Cardiac muscle cell (in vitro differentiated cells and primary cell): ENCODE measurements at regions not wholly inside any gene's neighbourhood (a gene's known extent, or its start where the extent isn't known, plus 50 kb on each side); places are given as distances from the start of the nearest gene placed in this dataset.
"Not testable (repeated sequence)": the region's sequence is repeated elsewhere in the genome, so short reads cannot be mapped to it uniquely, and the experiment has no call there.

Source experiments
- DNase-seq, 2 donors: peaks; one replicate each; pipeline versions ENCODE4 v3.0.0 to v3.0.0-alpha.2; 2010 to 2017; ENCODE audit warnings: low read depth in 1 of 2, low spot score in 1 of 2
- H3K27ac ChIP-seq: fragments of 200-600 bp; sonication (generic); 2 replicates; pipeline ENCODE4 v1.5.1; 2016
- H3K27me3 ChIP-seq: fragments of 200-600 bp; sonication (generic); 2 replicates; pipeline ENCODE4 v1.6.0; 2016; ENCODE audit warnings: control low read depth
- H3K36me3 ChIP-seq: fragments of 200-600 bp; sonication (generic); 2 replicates; pipeline ENCODE4 v1.5.1; 2016; ENCODE audit warnings: control low read depth
- H3K4me1 ChIP-seq: fragments of 200-600 bp; sonication (generic); 2 replicates; pipeline ENCODE4 v1.8.1; 2017; ENCODE audit warnings: low read depth, mild to moderate bottlenecking, mixed run types
- H3K4me3 ChIP-seq: fragments of 200-600 bp; sonication (generic); 2 replicates; pipeline ENCODE4 v1.5.1; 2016; ENCODE audit warnings: mild to moderate bottlenecking
- H3K9me3 ChIP-seq: fragments of 200-600 bp; sonication (generic); 2 replicates; pipeline ENCODE4 v1.5.1; 2017; ENCODE audit warnings: low read depth, mild to moderate bottlenecking, control low read depth
- TF ChIP-seq, protein P1 (sequence below): IDR thresholded peaks from 2 replicates; pipeline ENCODE4 v1.5.1; 2012; ENCODE audit warnings: low read depth, mild to moderate bottlenecking, low read length

DNA sequence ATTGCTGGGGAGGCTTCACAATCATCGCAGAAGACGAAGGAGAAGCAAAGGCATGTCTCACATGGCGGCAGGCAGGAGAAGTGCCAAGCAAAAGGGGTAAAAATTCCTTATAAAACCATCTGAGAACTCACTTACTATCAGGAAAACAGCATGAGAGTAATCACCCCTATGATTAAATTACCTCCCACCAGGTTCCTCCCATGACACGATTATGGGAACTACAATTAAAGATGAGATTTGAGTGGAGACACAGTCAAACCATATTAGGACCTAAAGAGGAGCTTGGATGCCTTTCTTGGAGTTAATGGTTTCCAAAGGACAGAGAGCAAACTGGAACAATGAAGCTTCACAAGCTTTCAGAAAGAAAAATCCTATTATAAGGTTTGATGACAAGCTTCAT, 168.4 kb upstream of the SMARCAD1 start:
- no peak for DNase-seq
- H3K4me1 ChIP-seq: peaks cover 7% of the 10 kb centered on the region
- H3K4me3 ChIP-seq: no peak overlapping the region
- H3K36me3 ChIP-seq: no peaks in the 10 kb centered on the region
- no peaks in the 10 kb centered on the region for H3K9me3 ChIP-seq
- H3K27ac ChIP-seq: no peak overlapping the region
- H3K27me3 ChIP-seq: no peaks in the 10 kb centered on the region
- TF ChIP-seq, protein P1, sequence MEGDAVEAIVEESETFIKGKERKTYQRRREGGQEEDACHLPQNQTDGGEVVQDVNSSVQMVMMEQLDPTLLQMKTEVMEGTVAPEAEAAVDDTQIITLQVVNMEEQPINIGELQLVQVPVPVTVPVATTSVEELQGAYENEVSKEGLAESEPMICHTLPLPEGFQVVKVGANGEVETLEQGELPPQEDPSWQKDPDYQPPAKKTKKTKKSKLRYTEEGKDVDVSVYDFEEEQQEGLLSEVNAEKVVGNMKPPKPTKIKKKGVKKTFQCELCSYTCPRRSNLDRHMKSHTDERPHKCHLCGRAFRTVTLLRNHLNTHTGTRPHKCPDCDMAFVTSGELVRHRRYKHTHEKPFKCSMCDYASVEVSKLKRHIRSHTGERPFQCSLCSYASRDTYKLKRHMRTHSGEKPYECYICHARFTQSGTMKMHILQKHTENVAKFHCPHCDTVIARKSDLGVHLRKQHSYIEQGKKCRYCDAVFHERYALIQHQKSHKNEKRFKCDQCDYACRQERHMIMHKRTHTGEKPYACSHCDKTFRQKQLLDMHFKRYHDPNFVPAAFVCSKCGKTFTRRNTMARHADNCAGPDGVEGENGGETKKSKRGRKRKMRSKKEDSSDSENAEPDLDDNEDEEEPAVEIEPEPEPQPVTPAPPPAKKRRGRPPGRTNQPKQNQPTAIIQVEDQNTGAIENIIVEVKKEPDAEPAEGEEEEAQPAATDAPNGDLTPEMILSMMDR: no peak

DNA sequence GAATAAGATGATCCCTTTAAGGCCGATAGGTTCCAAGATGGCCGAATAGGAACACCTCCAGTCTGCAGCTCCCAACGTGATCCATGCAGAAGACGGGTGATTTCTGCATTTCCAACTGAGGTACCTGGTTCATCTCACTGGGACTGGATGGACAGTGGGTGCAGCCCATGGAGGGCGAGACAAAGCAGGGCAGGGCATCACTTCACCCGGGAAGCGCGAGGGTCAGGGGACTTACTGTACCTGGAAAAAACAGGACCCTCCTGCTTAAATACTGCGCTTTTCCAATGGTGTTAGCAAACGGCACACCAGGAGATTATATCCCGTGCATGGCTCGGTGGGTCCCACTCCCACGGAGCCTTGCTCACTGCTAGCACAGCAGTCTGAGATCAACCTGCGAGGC, 163.2 kb upstream of the SMARCAD1 start:
- H3K27ac ChIP-seq, H3K4me1 ChIP-seq, DNase-seq, H3K4me3 ChIP-seq, H3K36me3 ChIP-seq, H3K9me3 ChIP-seq, H3K27me3 ChIP-seq: not testable (repeated sequence)

DNA sequence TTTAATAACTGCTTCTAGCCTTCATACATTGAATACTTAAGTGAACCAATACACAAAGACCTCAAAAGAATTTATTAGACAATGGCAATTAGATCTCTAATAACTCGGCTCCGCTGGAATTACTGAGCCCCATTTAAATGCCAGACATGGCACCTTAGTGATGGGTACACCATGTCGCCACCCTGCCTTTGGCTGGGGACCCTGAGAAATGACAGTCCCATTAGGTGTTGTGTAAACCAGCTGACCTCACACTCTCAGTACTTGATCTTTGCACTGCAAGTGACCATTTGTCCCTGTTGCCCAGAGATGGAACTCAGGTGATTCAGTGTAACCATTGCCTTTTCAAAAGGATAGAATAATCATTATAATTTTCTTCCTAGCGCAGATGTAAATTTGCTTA, 144.6 kb upstream of the SMARCAD1 start:
- H3K36me3 ChIP-seq: no peaks in the 10 kb centered on the region
- H3K4me1 ChIP-seq: peaks cover 16% of the 10 kb centered on the region
- TF ChIP-seq, protein P1: no peak
- H3K27me3 ChIP-seq: no peaks in the 10 kb centered on the region
- DNase-seq: no peak
- H3K27ac ChIP-seq: no peak overlapping the region
- H3K4me3 ChIP-seq: no peak overlapping the region
- no peaks in the 10 kb centered on the region for H3K9me3 ChIP-seq

DNA sequence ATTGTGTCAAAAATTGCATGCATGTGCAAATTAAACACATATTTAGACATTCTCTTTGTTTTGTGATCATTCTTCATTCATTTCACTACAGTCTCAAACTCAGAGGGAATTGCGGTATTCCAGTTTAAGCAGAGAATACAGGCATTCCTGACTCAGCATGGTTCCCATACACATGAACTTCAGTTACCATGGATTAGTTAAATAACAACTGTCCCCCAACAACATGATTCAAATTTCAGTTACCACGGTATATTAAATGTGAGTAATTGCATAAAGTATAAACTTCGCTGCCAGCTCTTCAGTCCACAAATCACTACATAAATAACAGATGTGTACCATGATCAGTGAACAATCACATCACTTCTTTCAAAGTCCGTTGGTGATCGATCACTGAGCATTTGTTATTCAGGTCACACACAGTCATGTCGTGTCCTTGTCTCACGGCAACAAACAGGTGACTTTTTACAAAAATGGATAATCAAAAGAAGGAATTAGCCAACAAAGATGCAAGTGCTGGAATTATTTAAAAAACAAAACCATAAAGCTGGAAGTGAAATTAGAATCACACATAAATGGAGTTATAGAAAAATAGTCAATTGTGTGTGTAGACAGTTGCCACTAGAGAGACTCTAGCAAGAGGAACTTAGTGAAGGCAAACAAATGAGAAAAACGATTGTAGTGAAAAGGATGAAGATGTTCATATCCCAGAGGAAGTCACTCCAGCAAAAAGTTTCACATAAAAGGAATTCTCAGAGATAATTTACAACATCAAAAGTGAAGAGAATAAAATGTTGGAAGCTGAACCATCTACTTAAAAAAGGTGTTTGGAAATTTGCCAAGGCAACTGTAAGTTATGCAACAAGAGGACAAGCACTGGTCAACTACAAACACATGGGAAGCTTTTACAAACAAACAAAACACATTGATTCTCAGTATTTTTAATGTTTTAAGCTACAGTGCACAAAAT, 138.6 kb upstream of the SMARCAD1 start:
- H3K9me3 ChIP-seq: no peaks in the 10 kb centered on the region
- DNase-seq: no peak
- H3K36me3 ChIP-seq: no peaks in the 10 kb centered on the region
- H3K4me3 ChIP-seq: no peak overlapping the region
- no peaks in the 10 kb centered on the region for H3K27me3 ChIP-seq
- H3K27ac ChIP-seq: no peak overlapping the region
- TF ChIP-seq, protein P1: no peak
- peaks cover 6% of the 10 kb centered on the region for H3K4me1 ChIP-seq

DNA sequence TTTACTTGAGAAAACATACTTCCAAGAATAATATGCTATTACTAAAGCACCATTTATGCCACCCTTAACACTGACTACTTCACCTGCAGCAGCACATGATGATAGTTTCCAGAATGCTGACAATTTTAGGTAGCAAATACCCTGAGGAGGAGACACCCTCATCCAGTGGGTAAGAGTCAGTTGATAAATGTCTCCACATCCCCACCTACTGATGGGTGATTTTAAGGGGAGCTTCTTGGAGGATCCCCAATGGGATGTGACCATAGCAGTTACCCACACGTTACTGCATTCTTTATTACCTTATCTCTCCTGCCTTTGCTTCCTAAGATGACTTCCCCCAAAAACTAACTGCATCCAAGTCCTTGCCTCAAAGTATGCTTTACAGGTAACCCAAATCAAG, 131.2 kb upstream of the SMARCAD1 start:
- Histone ChIP-seq H3K27ac (no peak overlapping the region), H3K36me3 (no peaks in the 10 kb centered on the region), H3K27me3 (no peaks in the 10 kb centered on the region), H3K4me3 (no peak overlapping the region), H3K4me1 (no peaks in the 10 kb centered on the region), H3K9me3 (no peaks in the 10 kb centered on the region)
- no peak for DNase-seq
- TF ChIP-seq, protein P1: no peak

DNA sequence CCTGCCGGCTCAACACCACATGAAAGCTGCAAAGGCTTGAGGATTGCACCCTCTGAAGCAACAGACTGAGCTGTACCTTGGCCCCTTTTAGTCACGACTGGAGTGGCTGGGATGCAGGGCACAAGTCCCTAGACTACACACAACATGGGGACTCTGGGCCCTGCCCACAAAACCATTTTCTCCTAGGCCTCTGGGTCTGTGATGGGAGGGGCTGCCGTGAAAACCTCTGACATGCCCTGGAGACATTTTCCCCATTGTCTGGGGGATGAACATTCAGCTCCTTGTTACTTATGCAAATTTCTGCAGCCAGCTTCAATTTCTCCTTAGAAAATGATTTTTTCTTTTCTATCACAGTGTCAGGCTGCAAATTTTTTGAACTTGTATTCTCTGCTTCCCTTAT, 123.5 kb upstream of the SMARCAD1 start:
- Histone ChIP-seq H3K4me1 (no peaks in the 10 kb centered on the region), H3K27me3 (no peaks in the 10 kb centered on the region), H3K27ac (no peak overlapping the region), H3K4me3 (no peak overlapping the region), H3K9me3 (no peaks in the 10 kb centered on the region), H3K36me3 (no peaks in the 10 kb centered on the region)
- TF ChIP-seq, protein P1: no peak
- DNase-seq: no peak

DNA sequence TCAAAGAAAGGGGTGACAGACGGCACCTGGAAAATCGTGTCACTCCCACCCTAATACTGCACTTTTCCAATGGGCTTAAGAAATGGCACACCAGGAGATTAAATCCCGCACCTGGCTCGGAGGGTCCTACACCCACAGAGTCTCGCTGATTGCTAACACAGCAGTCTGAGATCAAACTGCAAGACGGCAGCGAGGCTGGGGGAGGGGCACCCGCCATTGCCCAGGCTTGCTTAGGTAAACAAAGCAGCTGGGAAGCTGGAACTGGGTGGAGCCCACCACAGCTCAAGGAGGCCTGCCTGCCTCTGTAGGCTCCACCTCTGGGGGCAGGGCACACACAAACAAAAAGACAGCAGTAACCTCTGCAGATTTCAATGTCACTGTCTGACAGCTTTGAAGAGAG, 108.5 kb upstream of the SMARCAD1 start:
- not testable (repeated sequence) for H3K4me3 ChIP-seq, H3K4me1 ChIP-seq, H3K27ac ChIP-seq, DNase-seq, H3K9me3 ChIP-seq, H3K27me3 ChIP-seq, H3K36me3 ChIP-seq
